Endothelial cell of umbilical vein (primary cell): ENCODE measurements at regions not wholly inside any gene's neighbourhood (a gene's known extent, or its start where the extent isn't known, plus 50 kb on each side); places are given as distances from the start of the nearest gene placed in this dataset.

ENCODE experiments used
- CTCF ChIP-seq, 2 donors: IDR thresholded peaks; 1 replicate in 1 of 2; 2 replicates in 1 of 2; pipeline ENCODE4 v1.5.1; 2011; ENCODE audit warnings: low read length in 2 of 2, mild to moderate bottlenecking in 2 of 2, moderate library complexity in 2 of 2, control low read depth in 1 of 2, inconsistent platforms in 1 of 2, low read depth in 1 of 2; ENCODE audit not compliant: insufficient read depth in 1 of 2; ENCODE audit errors: extremely low read depth in 1 of 2
- EZH2 ChIP-seq: IDR thresholded peaks from 2 replicates; pipeline ENCODE4 v1.6.1; 2012; ENCODE audit warnings: borderline replicate concordance, low read depth, mild to moderate bottlenecking, moderate library complexity, low read length, inconsistent platforms; ENCODE audit not compliant: severe bottlenecking
- FOS ChIP-seq: IDR thresholded peaks from 2 replicates; pipeline ENCODE4 v1.6.1; 2011; ENCODE audit warnings: mild to moderate bottlenecking, low read length, moderate library complexity, borderline replicate concordance; ENCODE audit not compliant: insufficient read depth
- GATA2 ChIP-seq: IDR thresholded peaks from 2 replicates; pipeline ENCODE4 v1.7.0; 2011; ENCODE audit warnings: low read depth, mild to moderate bottlenecking, moderate library complexity, mixed read lengths, low read length; ENCODE audit not compliant: insufficient read length, insufficient read depth
- JUN ChIP-seq: IDR thresholded peaks from 2 replicates; pipeline ENCODE4 v1.6.1; 2011; ENCODE audit warnings: borderline replicate concordance, low read depth; ENCODE audit not compliant: insufficient read length, insufficient read depth
- MYC ChIP-seq: IDR thresholded peaks from one replicate; pipeline ENCODE4 v1.6.1; 2011; ENCODE audit warnings: mild to moderate bottlenecking, low read depth, low read length
- POLR2A ChIP-seq: IDR thresholded peaks from 2 replicates; pipeline ENCODE4 v1.6.1; 2012; ENCODE audit warnings: low read depth, mild to moderate bottlenecking, control low read depth, low read length
- POLR2AphosphoS5 ChIP-seq: IDR thresholded peaks from 2 replicates; pipeline ENCODE4 v1.6.1; 2012; ENCODE audit warnings: low read depth, mild to moderate bottlenecking, control low read depth, low read length, moderate library complexity; ENCODE audit not compliant: insufficient read depth

DNA sequence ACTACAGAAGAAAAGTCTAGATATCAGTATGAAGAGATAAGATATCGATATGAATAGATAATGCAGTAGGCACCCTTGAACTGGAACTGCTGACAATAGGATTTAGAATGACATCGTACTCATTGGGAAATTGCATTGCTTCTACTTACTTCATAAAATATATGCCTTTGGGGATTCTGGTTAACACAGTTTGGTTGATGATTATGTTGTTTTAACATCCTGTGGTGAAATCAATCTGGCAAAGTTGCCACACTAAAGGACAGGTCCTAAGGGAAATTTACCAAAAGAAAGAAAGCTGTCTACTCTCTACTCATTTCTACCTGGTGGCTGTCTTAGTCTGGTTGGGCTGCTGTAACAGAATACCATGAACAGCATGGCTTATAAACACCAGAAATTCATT lies 417.4 kb upstream of the DPH6 start:
- TF ChIP-seq CTCF (IDR thresholded peaks at IDR 0.05; ENCODE audit: extremely low read depth in 1 of 2, insufficient read depth in 1 of 2, low read depth in 1 of 2, low read length in 2 of 2) (no peak), FOS (no peak), JUN (no peak), MYC (no peak), POLR2A (no peak), GATA2 (no peak), POLR2AphosphoS5 (no peak), EZH2 (no peak)
